ENCODE measurements at regions not wholly inside any gene's neighbourhood (a gene's known extent, or its start where the extent isn't known, plus 50 kb on each side); places are given as distances from the start of the nearest gene placed in this dataset.

DNA sequence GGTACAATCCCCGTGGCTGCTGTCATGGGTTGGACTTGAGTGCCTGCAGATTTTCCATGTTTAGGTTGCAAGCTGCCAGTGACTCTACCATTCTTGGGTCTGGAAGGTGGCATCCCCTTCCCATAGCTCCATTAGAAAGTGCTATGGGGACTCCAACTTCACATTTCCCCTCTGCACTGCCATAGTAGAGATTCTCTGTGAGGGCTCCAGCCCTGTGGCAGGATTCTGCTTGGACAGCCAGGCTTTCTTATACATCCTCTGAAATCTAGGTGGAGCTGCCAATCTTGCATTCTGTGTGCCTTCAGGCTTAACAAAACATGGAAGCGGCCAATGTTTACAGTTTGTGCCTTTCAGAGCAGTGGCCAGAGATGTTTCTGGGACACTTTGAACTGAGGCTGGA is 636.2 kb downstream of the SLITRK6 start:
- Histone ChIP-seq H3K9me3 (no peaks in the 10 kb centered on the region), H3K36me3 (no peaks in the 10 kb centered on the region), H3K4me3 (no peak overlapping the region), H3K27ac (no peak overlapping the region), H3K27me3 (no peaks in the 10 kb centered on the region), H3K4me1 (no peaks in the 10 kb centered on the region)
- no peak for ATAC-seq
- WGBS, 2 donors (ENCODE audit: low coverage in 1 of 2): 83 to 92% methylated on average over 1 to 2 of the region's 2 CpGs
- no peak for TF ChIP-seq POLR2A (IDR thresholded peaks at IDR 0.05)
- no peak for TF ChIP-seq POLR2AphosphoS5 (IDR thresholded peaks at IDR 0.05)
- no peak for TF ChIP-seq CTCF (IDR thresholded peaks at IDR 0.05)
- no peak for TF ChIP-seq EP300 (IDR thresholded peaks at IDR 0.05)

GRCh38 chr13:85148009-85148408 is 651.2 kb downstream of the SLITRK6 start:
- 39 to 47% methylated on average over 3 to 4 of the region's 4 CpGs for WGBS, 2 donors (ENCODE audit: low coverage in 1 of 2)
- no peaks in the 10 kb centered on the region for H3K4me1 ChIP-seq
- H3K27me3 ChIP-seq: no peaks in the 10 kb centered on the region
- no peak overlapping the region for H3K27ac ChIP-seq
- TF ChIP-seq CTCF (IDR thresholded peaks at IDR 0.05): no peak
- no peak for TF ChIP-seq EP300 (IDR thresholded peaks at IDR 0.05)
- no peak for TF ChIP-seq POLR2AphosphoS5 (IDR thresholded peaks at IDR 0.05)
- no peak for TF ChIP-seq POLR2A (IDR thresholded peaks at IDR 0.05)
- no peaks in the 10 kb centered on the region for H3K9me3 ChIP-seq
- ATAC-seq: no peak
- H3K4me3 ChIP-seq: no peak overlapping the region
- H3K36me3 ChIP-seq: no peaks in the 10 kb centered on the region

GRCh38 chr13:85142351-85142927 is 656.8 kb downstream of the SLITRK6 start:
- Histone ChIP-seq H3K4me1 (no peaks in the 10 kb centered on the region), H3K27ac (no peak overlapping the region), H3K4me3 (no peak overlapping the region), H3K27me3 (no peaks in the 10 kb centered on the region), H3K36me3 (no peaks in the 10 kb centered on the region), H3K9me3 (no peaks in the 10 kb centered on the region)
- WGBS, 2 donors (ENCODE audit: low coverage in 1 of 2): 55 to 91% methylated on average over 2 of the region's 2 CpGs
- ATAC-seq: no peak
- TF ChIP-seq POLR2AphosphoS5 (IDR thresholded peaks at IDR 0.05) (no peak), EP300 (IDR thresholded peaks at IDR 0.05) (no peak), POLR2A (IDR thresholded peaks at IDR 0.05) (no peak), CTCF (IDR thresholded peaks at IDR 0.05) (no peak)

DNA sequence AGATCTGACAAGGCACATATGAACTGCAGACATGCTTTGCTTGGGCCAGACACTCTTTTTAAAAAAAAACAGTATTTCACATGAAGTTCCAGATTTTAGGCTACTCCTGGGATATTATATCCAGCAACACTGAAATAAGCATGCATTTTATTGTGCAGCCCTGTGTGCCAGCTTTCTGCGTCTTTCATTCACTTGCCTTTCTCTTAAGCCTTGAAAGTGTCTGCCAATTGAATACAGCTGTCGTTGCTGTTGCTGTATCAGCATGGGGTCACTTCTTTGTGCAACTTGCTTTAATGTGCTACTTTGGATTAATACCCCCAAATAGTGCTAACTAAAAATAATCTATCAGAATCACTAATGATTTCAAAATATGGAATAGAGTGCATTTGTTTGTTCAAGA is 657.8 kb downstream of the SLITRK6 start:
- no peaks in the 10 kb centered on the region for H3K9me3 ChIP-seq
- no peak overlapping the region for H3K4me3 ChIP-seq
- H3K27ac ChIP-seq: no peak overlapping the region
- H3K27me3 ChIP-seq: no peaks in the 10 kb centered on the region
- TF ChIP-seq EP300 (IDR thresholded peaks at IDR 0.05): no peak
- no peak for TF ChIP-seq POLR2AphosphoS5 (IDR thresholded peaks at IDR 0.05)
- TF ChIP-seq CTCF (IDR thresholded peaks at IDR 0.05): no peak
- TF ChIP-seq POLR2A (IDR thresholded peaks at IDR 0.05): no peak
- 73 to 74% methylated on average over 2 of the region's 2 CpGs for WGBS, 2 donors (ENCODE audit: low coverage in 1 of 2)
- no peaks in the 10 kb centered on the region for H3K4me1 ChIP-seq
- no peaks in the 10 kb centered on the region for H3K36me3 ChIP-seq
- no peak for ATAC-seq

DNA sequence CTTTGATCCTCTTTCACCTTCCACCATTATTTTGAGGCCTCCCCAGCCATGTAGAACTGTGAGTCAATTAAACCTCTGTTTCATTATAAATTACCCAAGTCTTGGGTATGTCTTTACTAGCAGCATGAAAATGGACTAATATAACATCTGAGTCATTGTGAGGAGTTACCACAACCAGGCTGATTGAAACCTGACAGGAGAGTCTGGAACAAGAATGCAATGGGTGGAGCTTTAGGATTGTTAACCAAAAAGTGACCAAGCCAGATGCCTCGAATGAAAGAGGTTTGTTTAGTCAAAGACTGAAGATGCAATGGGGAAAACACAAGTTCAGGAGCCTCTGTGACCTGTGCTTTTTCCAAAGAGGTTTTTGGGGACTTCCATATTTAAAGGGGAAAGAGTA is 659.0 kb downstream of the SLITRK6 start:
- TF ChIP-seq POLR2A (IDR thresholded peaks at IDR 0.05): no peak
- Histone ChIP-seq H3K4me3 (no peak overlapping the region), H3K9me3 (no peaks in the 10 kb centered on the region), H3K4me1 (no peaks in the 10 kb centered on the region), H3K36me3 (no peaks in the 10 kb centered on the region), H3K27ac (no peak overlapping the region), H3K27me3 (no peaks in the 10 kb centered on the region)
- no peak for ATAC-seq
- WGBS, 2 donors (ENCODE audit: low coverage in 1 of 2): 56% methylated on average over 1 of the region's 1 CpG; no CpG with 5 or more reads in 1 of the 2 donors
